Progenitor cell of endocrine pancreas (in vitro differentiated cells): ENCODE measurements at regions not wholly inside any gene's neighbourhood (a gene's known extent, or its start where the extent isn't known, plus 50 kb on each side); places are given as distances from the start of the nearest gene placed in this dataset.

Experiments
- DNase-seq: peaks from one replicate; pipeline ENCODE4 v3.0.0; 2021; ENCODE audit warnings: low spot score; ENCODE audit not compliant: unreplicated experiment
- H3K27ac Mint-ChIP-seq: 2 replicates; pipeline ENCODE4 v1.8.0; 2021; ENCODE audit warnings: mild to moderate bottlenecking, moderate library complexity, mixed read lengths
- H3K27me3 Mint-ChIP-seq: 2 replicates; pipeline ENCODE4 v1.8.0; 2021; ENCODE audit warnings: mixed read lengths
- H3K36me3 Mint-ChIP-seq: 2 replicates; pipeline ENCODE4 v1.8.0; 2022; ENCODE audit warnings: mixed read lengths; ENCODE audit not compliant: insufficient read depth
- H3K4me1 Mint-ChIP-seq: 2 replicates; pipeline ENCODE4 v1.8.0; 2021; ENCODE audit warnings: low read depth, mixed read lengths
- H3K4me3 Mint-ChIP-seq: 2 replicates; pipeline ENCODE4 v1.8.0; 2021; ENCODE audit warnings: low read depth, mild to moderate bottlenecking, moderate library complexity, mixed read lengths
- H3K9me3 Mint-ChIP-seq: 2 replicates; pipeline ENCODE4 v1.8.0; 2021; ENCODE audit warnings: low read depth, mixed read lengths
- CTCF ChIP-seq: fragments of 200-600 bp; sonication (generic); IDR thresholded peaks from one replicate; pipeline ENCODE4 v1.5.0; 2021; ENCODE audit warnings: antibody characterized with exemption, mild to moderate bottlenecking; ENCODE audit not compliant: unreplicated experiment

DNA sequence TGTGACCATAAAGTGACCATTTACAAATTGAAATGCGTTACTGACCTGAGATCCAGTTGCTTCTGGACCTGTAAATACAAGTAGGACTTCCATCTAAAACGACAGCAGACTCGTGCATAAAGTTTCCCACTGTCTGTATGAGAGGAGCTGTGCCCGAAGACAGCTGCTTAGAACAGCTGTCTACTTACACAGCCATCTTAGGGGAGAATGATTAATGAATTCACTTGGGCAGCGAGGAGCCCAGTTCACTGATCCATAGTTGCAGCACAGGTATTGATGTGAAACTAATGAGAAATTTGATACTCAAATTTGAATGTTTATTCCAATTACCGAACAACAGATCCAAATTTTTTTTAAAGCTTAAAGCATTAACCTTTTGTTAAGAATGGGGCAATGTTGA, 748.1 kb downstream of the NR2F2 start:
- H3K27me3 Mint-ChIP-seq = no peaks in the 10 kb centered on the region
- H3K4me3 Mint-ChIP-seq = no peak overlapping the region
- peaks cover 4% of the 10 kb centered on the region for H3K36me3 Mint-ChIP-seq
- DNase-seq = no peak
- no peak overlapping the region for H3K27ac Mint-ChIP-seq
- H3K4me1 Mint-ChIP-seq = peaks cover 23% of the 10 kb centered on the region
- no peak for TF ChIP-seq CTCF
- H3K9me3 Mint-ChIP-seq = peaks cover 5% of the 10 kb centered on the region

DNA sequence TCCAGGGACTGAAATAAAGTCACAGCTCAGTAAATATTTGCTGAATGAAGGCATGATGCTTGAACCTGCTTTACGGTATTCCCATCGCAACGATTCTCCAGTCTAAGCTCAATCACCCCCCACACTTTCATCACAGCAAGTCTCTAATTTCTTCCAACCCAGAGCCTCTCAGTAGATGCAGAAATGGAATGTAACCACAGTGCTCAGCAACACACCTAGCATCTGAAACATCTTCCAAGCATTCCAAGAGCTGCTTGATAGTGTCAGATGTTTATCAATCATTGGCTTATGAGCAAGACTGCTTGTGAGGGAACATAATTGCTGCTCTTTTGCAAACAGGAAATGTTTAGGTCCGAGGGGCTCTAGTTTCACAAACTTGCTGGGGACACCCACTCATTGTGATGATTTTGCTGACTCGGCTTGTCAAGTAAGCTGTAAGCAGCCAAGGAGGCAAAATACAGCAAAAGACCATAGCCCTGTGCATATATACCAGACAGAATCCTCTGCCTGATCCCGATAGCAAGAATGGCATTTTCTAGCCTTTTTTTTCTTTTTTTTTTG, 751.2 kb downstream of the NR2F2 start:
- DNase-seq = no peak
- H3K4me3 Mint-ChIP-seq = no peak overlapping the region
- peaks cover 45% of the 10 kb centered on the region for H3K4me1 Mint-ChIP-seq
- H3K27ac Mint-ChIP-seq = no peak overlapping the region
- H3K27me3 Mint-ChIP-seq = no peaks in the 10 kb centered on the region
- no peaks in the 10 kb centered on the region for H3K9me3 Mint-ChIP-seq
- H3K36me3 Mint-ChIP-seq = no peaks in the 10 kb centered on the region
- no peak for TF ChIP-seq CTCF

DNA sequence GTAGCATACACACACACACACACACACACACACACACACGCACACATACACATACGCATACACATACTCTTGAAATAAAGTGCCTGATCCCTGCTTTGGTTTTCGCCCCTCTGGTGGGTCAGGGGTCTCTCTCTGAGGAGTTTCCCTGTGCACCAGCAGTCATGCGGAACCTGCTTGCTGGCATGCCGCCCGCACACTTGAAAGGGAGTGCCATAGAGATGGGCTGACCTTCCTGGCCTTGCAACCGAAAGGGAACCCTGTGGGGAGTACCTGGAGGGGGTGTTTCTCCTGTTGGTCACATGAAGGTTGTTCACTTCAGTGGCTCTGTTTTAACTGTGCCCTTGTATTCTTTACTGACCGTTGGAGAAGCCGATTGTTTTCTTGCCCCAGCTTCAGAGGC, 752.3 kb downstream of the NR2F2 start:
- Mint-ChIP-seq H3K36me3 (no peaks in the 10 kb centered on the region), H3K27ac (no peak overlapping the region), H3K4me3 (no peak overlapping the region), H3K9me3 (no peaks in the 10 kb centered on the region), H3K27me3 (no peaks in the 10 kb centered on the region), H3K4me1 (peaks cover 46% of the 10 kb centered on the region)
- no peak for DNase-seq
- no peak for TF ChIP-seq CTCF

GRCh38 chr15:97084650-97085049, 754.1 kb downstream of the NR2F2 start:
- H3K27ac Mint-ChIP-seq = no peak overlapping the region
- no peak overlapping the region for H3K4me3 Mint-ChIP-seq
- no peaks in the 10 kb centered on the region for H3K9me3 Mint-ChIP-seq
- H3K27me3 Mint-ChIP-seq = no peaks in the 10 kb centered on the region
- peaks cover 38% of the 10 kb centered on the region for H3K4me1 Mint-ChIP-seq
- TF ChIP-seq CTCF = no peak
- H3K36me3 Mint-ChIP-seq = no peaks in the 10 kb centered on the region
- no peak for DNase-seq

DNA sequence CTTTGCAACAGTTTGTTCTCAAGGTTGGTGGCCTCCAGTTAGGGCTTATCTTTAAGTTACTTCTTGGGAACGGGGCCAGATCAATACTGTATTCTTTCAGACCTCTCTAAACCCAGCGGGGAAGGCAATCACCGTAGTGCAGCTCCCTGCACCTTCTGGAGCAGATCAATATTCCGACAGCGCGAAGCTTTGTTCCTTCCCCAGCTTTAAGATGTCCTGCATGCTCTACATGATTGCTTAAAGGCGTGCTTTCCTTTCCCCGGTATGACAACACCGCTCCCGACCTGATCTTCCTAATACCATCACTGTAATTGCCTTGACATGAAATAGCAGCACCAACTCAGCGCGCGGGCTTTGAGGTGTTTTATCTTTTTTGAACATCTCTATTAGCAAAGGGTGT, 755.2 kb downstream of the NR2F2 start:
- TF ChIP-seq CTCF = no peak
- H3K4me1 Mint-ChIP-seq = peaks cover 38% of the 10 kb centered on the region
- H3K9me3 Mint-ChIP-seq = no peaks in the 10 kb centered on the region
- H3K27ac Mint-ChIP-seq = peak overlapping the region; percentile 90
- peak; percentile 27 for DNase-seq
- peak overlapping the region; percentile 7 for H3K4me3 Mint-ChIP-seq
- no peaks in the 10 kb centered on the region for H3K36me3 Mint-ChIP-seq
- H3K27me3 Mint-ChIP-seq = no peaks in the 10 kb centered on the region
